Sigmoid colon (tissue), 6 donors: ENCODE measurements at regions not wholly inside any gene's neighbourhood (a gene's known extent, or its start where the extent isn't known, plus 50 kb on each side); places are given as distances from the start of the nearest gene placed in this dataset.

Source experiments
- DNase-seq: peaks from one replicate; pipeline ENCODE4 v3.0.0-alpha.2; 2019
- H3K27ac ChIP-seq, 4 donors: fragments of 200-600 bp; sonication (generic); one replicate each; pipeline ENCODE4 v1.5.1; 2016 to 2019; ENCODE audit warnings: mild to moderate bottlenecking in 1 of 4
- H3K27me3 ChIP-seq, 3 donors: fragments of 200-600 bp; sonication (generic); one replicate each; pipeline ENCODE4 v1.5.1; 2019; ENCODE audit warnings: mild to moderate bottlenecking in 1 of 3
- H3K36me3 ChIP-seq, 4 donors: fragments of 200-600 bp; sonication (generic); one replicate each; pipeline ENCODE4 v1.5.1; 2016 to 2019
- H3K4me1 ChIP-seq, 4 donors: fragments of 200-600 bp; sonication (generic); one replicate each; pipeline ENCODE4 v1.5.1; 2017 to 2019
- H3K4me3 ChIP-seq, 4 donors: fragments of 200-600 bp; sonication (generic); one replicate each; pipeline ENCODE4 v1.5.1; 2017 to 2019; ENCODE audit warnings: mild to moderate bottlenecking in 2 of 4, moderate library complexity in 1 of 4
- H3K9me3 ChIP-seq, 4 donors: fragments of 200-600 bp in 3 of 4; sonication (generic) in 3 of 4; one replicate each; pipeline versions ENCODE4 v1.5.1 to v1.6.1; 2013 to 2019
- CTCF ChIP-seq, 4 experiments: fragments of 450-650 bp in 3 of 4; fragments of 200-600 bp in 1 of 4; IDR thresholded peaks; one replicate each; pipeline ENCODE4 v1.5.1; 2016 to 2019; ENCODE audit warnings: antibody characterized with exemption in 4 of 4, mild to moderate bottlenecking in 3 of 4, moderate library complexity in 2 of 4
- EP300 ChIP-seq, 4 donors: sonication (generic); formaldehyde crosslinking; IDR thresholded peaks; one replicate each; pipeline ENCODE4 v1.6.1; 2017; ENCODE audit warnings: antibody characterized with exemption in 4 of 4
- POLR2A ChIP-seq, 2 donors: fragments of 450-650 bp; IDR thresholded peaks; one replicate each; pipeline ENCODE4 v1.6.1; 2016; ENCODE audit warnings: antibody characterized with exemption in 2 of 2, mild to moderate bottlenecking in 2 of 2, moderate library complexity in 2 of 2
- POLR2AphosphoS5 ChIP-seq, 4 donors: sonication (generic); formaldehyde crosslinking; IDR thresholded peaks; one replicate each; pipeline ENCODE4 v1.6.1; 2017; ENCODE audit warnings: antibody characterized with exemption in 4 of 4
- WGBS, 2 donors: extraction: QIAGEN DNeasy Blood & Tissue Kit; methylation state at CpG; one replicate each; pipeline ENCODE4 v1.1.7; 2013; 5-methylcytosine and 5-hydroxymethylcytosine counted together
- intact Hi-C: fragments of 100-400 bp; cut with DNase I; formaldehyde crosslinking; loops from one replicate; pipeline ENCODE4 v1.15.1; 2023
- donor health status: healthy with polysubstance abuse.
- donor health status: healthy.

DNA sequence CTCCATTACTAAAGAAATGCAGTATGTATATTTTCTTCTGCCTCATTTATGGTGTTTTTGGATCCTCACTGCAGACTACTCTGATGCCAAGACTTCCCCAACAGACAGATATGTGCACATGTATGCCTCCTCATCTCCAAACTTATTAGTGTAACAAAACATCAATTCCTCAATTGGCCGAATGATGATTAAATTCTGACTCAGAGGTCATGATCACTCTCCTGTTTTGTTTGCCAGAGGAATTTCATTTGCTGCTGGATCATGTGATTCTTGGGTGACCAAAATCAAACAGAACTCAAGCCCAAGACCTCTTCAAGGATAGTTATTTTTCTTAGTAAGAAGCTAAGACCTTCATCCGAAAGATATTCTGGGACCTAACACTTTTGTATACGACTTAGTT lies 227.6 kb downstream of the LMO4 start:
- TF ChIP-seq CTCF (IDR thresholded peaks at IDR 0.05) (no peak), EP300 (IDR thresholded peaks at IDR 0.05) (no peak), POLR2A (IDR thresholded peaks at IDR 0.05) (no peak), POLR2AphosphoS5 (IDR thresholded peaks at IDR 0.05) (no peak)
- Histone ChIP-seq H3K9me3 (no peaks in the 10 kb centered on the region), H3K27ac (no peak overlapping the region), H3K4me1 (no peaks in the 10 kb centered on the region), H3K27me3 (no peaks in the 10 kb centered on the region), H3K36me3 (no peaks in the 10 kb centered on the region), H3K4me3 (no peak overlapping the region)
- intact Hi-C loops = no loop called here
- no peak for DNase-seq
- 90 to 96% methylated on average over 3 of the region's 3 CpGs for WGBS, 2 donors

DNA sequence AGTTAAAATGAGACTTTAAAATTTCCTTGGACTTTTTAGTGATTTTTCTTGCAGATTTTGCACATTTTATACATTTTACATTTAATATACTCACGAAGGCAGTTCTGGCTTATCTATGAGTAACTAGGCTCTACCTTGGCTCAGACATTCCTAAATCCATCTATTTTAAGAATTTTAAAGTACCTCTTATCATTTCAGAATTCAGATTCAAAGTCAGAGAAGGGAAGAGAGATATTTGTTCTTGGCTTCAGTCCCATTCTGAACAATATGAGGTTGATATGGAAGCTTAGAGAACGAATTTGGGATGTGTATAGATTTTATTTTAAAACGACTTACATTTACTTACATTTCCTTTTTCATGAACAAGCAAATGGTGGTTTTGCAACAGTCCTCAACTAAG lies 230.2 kb downstream of the LMO4 start:
- no peak overlapping the region for H3K4me3 ChIP-seq
- WGBS, 2 donors = 82 to 83% methylated on average over 3 of the region's 3 CpGs
- no peaks in the 10 kb centered on the region for H3K9me3 ChIP-seq
- intact Hi-C loops = no loop called here
- no peak overlapping the region for H3K27ac ChIP-seq
- H3K27me3 ChIP-seq = no peaks in the 10 kb centered on the region
- TF ChIP-seq POLR2AphosphoS5 (IDR thresholded peaks at IDR 0.05) (no peak), POLR2A (IDR thresholded peaks at IDR 0.05) (no peak), EP300 (IDR thresholded peaks at IDR 0.05) (no peak)
- no peaks in the 10 kb centered on the region for H3K36me3 ChIP-seq
- no peak for DNase-seq
- H3K4me1 ChIP-seq = no peaks in the 10 kb centered on the region

DNA sequence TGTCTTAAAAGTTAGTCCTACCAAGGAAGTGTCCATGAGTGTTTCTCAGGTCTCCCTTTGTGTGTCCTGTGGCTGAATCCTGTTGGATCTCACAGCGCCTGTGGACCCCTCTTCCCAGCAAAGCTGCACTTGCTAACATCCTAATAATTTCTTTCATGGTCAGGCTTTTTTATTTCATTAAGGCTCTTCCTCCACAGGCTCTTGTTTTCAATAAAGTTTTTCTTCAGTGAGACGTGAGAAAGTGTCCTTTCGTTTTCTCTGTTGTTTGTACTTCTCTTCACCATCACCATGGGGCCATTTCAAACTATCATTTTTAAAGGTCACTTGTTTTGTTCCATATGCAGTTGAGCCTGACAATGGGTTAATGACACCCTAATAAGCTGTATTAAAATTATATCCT lies 231.5 kb downstream of the LMO4 start:
- Histone ChIP-seq H3K4me3 (no peak overlapping the region), H3K9me3 (no peaks in the 10 kb centered on the region), H3K4me1 (no peaks in the 10 kb centered on the region), H3K36me3 (no peaks in the 10 kb centered on the region), H3K27ac (no peak overlapping the region), H3K27me3 (no peaks in the 10 kb centered on the region)
- 92 to 94% methylated on average over 3 of the region's 3 CpGs for WGBS, 2 donors
- intact Hi-C loops = no loop called here
- no peak for DNase-seq
- no peak for TF ChIP-seq POLR2A (IDR thresholded peaks at IDR 0.05)

DNA sequence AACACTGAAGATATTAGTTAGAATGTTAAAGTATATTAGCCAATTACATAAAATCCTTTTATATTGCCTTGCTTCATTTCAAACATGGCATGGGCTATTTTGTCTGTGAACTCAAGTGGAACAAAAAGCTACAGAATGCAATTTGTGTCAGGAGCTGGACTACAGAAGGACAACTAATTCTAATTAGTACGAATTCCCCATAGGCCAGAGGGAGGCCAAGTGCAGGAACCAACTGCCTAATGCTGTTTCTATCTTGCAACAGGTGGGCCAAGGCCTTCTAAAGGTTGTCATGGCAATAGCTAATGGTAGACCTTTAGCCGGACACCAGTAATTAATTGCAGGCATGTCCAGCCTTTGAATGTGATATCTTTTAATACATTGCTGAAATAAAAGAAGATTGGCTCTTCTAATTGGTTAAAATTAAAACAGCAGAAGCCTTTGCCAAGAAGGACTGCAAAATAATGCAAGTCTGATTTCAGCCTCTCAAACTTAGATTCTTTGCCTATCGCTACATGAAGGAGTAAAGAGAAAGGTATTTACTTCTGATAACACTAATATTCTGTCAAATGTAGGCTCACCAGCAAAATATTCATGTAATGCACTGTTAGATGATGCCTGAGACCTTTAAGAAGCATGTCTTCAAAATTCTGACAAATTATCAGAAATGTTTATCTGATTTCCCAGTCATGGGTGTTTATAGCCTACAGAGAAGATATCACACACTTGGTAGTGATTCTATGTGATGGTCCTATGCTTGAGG lies 232.1 kb downstream of the LMO4 start:
- 94 to 95% methylated on average over 3 of the region's 3 CpGs for WGBS, 2 donors
- Histone ChIP-seq H3K27ac (no peak overlapping the region), H3K4me1 (no peaks in the 10 kb centered on the region), H3K4me3 (no peak overlapping the region), H3K27me3 (no peaks in the 10 kb centered on the region), H3K36me3 (no peaks in the 10 kb centered on the region), H3K9me3 (no peaks in the 10 kb centered on the region)
- no peak for DNase-seq
- TF ChIP-seq POLR2A (IDR thresholded peaks at IDR 0.05) = no peak
- no peak for TF ChIP-seq EP300 (IDR thresholded peaks at IDR 0.05)
- no peak for TF ChIP-seq CTCF (IDR thresholded peaks at IDR 0.05)
- TF ChIP-seq POLR2AphosphoS5 (IDR thresholded peaks at IDR 0.05) = no peak
- intact Hi-C loops = no loop called here

DNA sequence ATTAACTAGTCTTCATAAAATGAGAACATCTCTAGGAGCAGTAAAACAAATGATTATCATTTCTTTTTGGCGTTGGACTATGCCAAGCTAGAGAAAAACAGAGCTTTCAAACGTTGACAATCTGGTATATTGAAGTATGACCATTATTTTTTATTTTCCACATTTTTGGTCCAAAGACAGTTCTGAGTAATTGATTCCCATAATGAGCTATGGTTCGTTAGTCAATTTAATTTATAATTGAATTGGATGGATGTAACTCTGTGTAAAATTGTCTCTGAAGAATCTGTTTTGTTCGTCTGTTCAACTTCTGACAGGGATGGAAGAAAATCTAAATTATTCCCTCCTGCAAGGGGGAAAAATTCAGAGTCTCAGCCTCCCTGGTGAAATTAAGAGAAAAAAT lies 234.5 kb downstream of the LMO4 start:
- 84 to 85% methylated on average over 4 of the region's 4 CpGs for whole genome bisulfite sequencing, 2 donors
- Histone ChIP-seq H3K9me3 (no peaks in the 10 kb centered on the region), H3K36me3 (no peaks in the 10 kb centered on the region), H3K4me3 (no peak overlapping the region), H3K27me3 (no peaks in the 10 kb centered on the region), H3K4me1 (no peaks in the 10 kb centered on the region), H3K27ac (no peak overlapping the region)
- no peak for TF ChIP-seq EP300 (IDR thresholded peaks at IDR 0.05)
- TF ChIP-seq POLR2A (IDR thresholded peaks at IDR 0.05) = no peak
- no peak for TF ChIP-seq POLR2AphosphoS5 (IDR thresholded peaks at IDR 0.05)
- intact Hi-C loops = no loop called here
- no peak for DNase-seq

- Histone ChIP-seq H3K4me1 (no peaks in the 10 kb centered on the region), H3K27ac (no peak overlapping the region), H3K27me3 (no peaks in the 10 kb centered on the region), H3K4me3 (no peak overlapping the region), H3K9me3 (no peaks in the 10 kb centered on the region), H3K36me3 (no peaks in the 10 kb centered on the region)
- TF ChIP-seq CTCF (IDR thresholded peaks at IDR 0.05) (no peak), POLR2A (IDR thresholded peaks at IDR 0.05) (no peak), POLR2AphosphoS5 (IDR thresholded peaks at IDR 0.05) (no peak), EP300 (IDR thresholded peaks at IDR 0.05) (no peak)
- WGBS, 2 donors = 86 to 89% methylated on average over 5 of the region's 5 CpGs
- intact Hi-C loops = no loop called here
- DNase-seq = no peak
Observed at GRCh38 chr1:87565861-87566260, 237.2 kb downstream of the LMO4 start.
